GM12892 (cell line): ENCODE measurements at regions not wholly inside any gene's neighbourhood (a gene's known extent, or its start where the extent isn't known, plus 50 kb on each side); places are given as distances from the start of the nearest gene placed in this dataset.

Source experiments
- POLR2A ChIP-seq: IDR thresholded peaks from 2 replicates; pipeline ENCODE4 v1.6.1; 2011; ENCODE audit warnings: low read depth, low read length, control low read depth
- POLR2AphosphoS5 ChIP-seq: IDR thresholded peaks from 2 replicates; pipeline ENCODE4 v1.6.1; 2011; ENCODE audit warnings: low read depth, low read length, control low read depth
- TAF1 ChIP-seq: IDR thresholded peaks from 2 replicates; pipeline ENCODE4 v1.6.1; 2011; ENCODE audit warnings: low read depth, mild to moderate bottlenecking, control low read depth, low read length, borderline replicate concordance

GRCh38 chr2:145339646-145340045 is 819.7 kb upstream of the ZEB2 start:
- TF ChIP-seq POLR2A (no peak), TAF1 (no peak), POLR2AphosphoS5 (no peak)
